Neuron (in vitro differentiated cells): ENCODE measurements at regions not wholly inside any gene's neighbourhood (a gene's known extent, or its start where the extent isn't known, plus 50 kb on each side); places are given as distances from the start of the nearest gene placed in this dataset.
"Not testable (repeated sequence)": the region's sequence is repeated elsewhere in the genome, so short reads cannot be mapped to it uniquely, and the experiment has no call there.

Source experiments
- H2AFZ ChIP-seq: one replicate; pipeline ENCODE4 v1.6.1; 2013; ENCODE audit warnings: low read depth, mild to moderate bottlenecking, inconsistent platforms, low read length, moderate library complexity
- H3K27me3 ChIP-seq: one replicate; pipeline ENCODE4 v1.6.1; 2013; ENCODE audit warnings: low read length; ENCODE audit not compliant: insufficient read depth
- H3K36me3 ChIP-seq: one replicate; pipeline ENCODE4 v1.6.1; 2013; ENCODE audit warnings: low read length; ENCODE audit not compliant: insufficient read depth
- H3K4me1 ChIP-seq: one replicate; pipeline ENCODE4 v1.6.1; 2013; ENCODE audit warnings: low read length; ENCODE audit not compliant: insufficient read depth
- H3K4me3 ChIP-seq: 2 replicates; pipeline ENCODE4 v1.5.1; 2013; ENCODE audit warnings: mild to moderate bottlenecking, low read length, moderate library complexity
- H3K9me3 ChIP-seq: one replicate; pipeline ENCODE4 v1.6.1; 2013; ENCODE audit warnings: low read length

GRCh38 chr17:33945646-33946546 lies 309.2 kb upstream of the CCL2 start:
- Histone ChIP-seq H3K9me3 (no peaks in the 10 kb centered on the region), H2AFZ (no peak overlapping the region), H3K4me3 (no peak overlapping the region), H3K36me3 (no peaks in the 10 kb centered on the region), H3K27me3 (no peaks in the 10 kb centered on the region), H3K4me1 (no peaks in the 10 kb centered on the region)

- Histone ChIP-seq H3K9me3 (no peaks in the 10 kb centered on the region), H3K27me3 (no peaks in the 10 kb centered on the region), H3K4me3 (no peak overlapping the region), H3K36me3 (no peaks in the 10 kb centered on the region), H2AFZ (no peak overlapping the region), H3K4me1 (no peaks in the 10 kb centered on the region)
Measured at GRCh38 chr17:33947762-33948161, 307.3 kb upstream of the CCL2 start.

- Histone ChIP-seq H3K27me3 (no peaks in the 10 kb centered on the region), H3K4me1 (no peaks in the 10 kb centered on the region), H3K4me3 (no peak overlapping the region), H3K36me3 (no peaks in the 10 kb centered on the region), H3K9me3 (no peaks in the 10 kb centered on the region), H2AFZ (no peak overlapping the region)
Measured at GRCh38 chr17:33948309-33948708, 306.8 kb upstream of the CCL2 start.

GRCh38 chr17:33949100-33949499 lies 306.0 kb upstream of the CCL2 start:
- Histone ChIP-seq H3K4me3 (no peak overlapping the region), H3K27me3 (no peaks in the 10 kb centered on the region), H3K4me1 (no peaks in the 10 kb centered on the region), H2AFZ (no peak overlapping the region), H3K9me3 (no peaks in the 10 kb centered on the region), H3K36me3 (no peaks in the 10 kb centered on the region)

DNA sequence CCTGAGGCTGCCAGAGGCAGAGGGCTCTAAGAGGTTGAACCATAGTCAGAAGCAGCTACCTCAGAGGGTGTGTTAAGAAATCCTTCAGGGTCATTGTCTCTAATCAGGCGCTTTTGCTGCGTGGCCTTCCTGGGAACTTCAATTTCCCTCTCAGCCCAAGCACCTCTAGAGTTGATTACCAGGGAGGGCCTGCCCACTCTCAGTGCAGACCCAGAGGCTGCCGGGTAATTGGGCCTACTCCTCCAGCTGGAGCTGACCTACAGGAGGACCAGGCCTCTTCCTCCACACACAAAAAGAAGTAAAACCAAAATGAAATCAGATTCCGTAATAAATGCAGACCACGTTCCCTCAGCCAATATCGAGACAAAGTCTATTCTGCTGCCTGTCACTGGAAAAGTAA lies 305.0 kb upstream of the CCL2 start:
- Histone ChIP-seq H3K36me3 (no peaks in the 10 kb centered on the region), H3K9me3 (no peaks in the 10 kb centered on the region), H2AFZ (no peak overlapping the region), H3K4me1 (no peaks in the 10 kb centered on the region), H3K27me3 (no peaks in the 10 kb centered on the region), H3K4me3 (no peak overlapping the region)

DNA sequence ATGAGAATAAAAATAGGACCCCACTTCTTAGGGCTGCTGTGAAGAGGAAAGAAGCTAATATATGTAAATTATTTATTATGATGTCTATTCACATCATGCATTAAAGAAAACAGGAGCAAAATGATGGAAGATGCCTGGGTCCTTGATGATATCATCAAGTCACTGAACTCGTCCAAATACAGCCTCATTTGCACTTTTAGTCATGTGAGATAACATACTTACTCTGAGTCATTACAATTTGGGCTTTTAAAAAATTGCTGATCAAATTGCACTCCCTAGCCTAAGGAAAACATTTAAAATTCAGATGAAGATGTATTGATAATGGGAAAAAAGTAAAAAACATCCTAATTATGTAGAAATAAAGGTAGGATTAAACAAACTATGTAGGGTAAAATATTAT lies 302.7 kb upstream of the CCL2 start:
- H2AFZ ChIP-seq, result no peak overlapping the region
- no peaks in the 10 kb centered on the region for H3K9me3 ChIP-seq
- no peak overlapping the region for H3K4me3 ChIP-seq
- H3K27me3 ChIP-seq, result no peaks in the 10 kb centered on the region
- H3K36me3 ChIP-seq, result no peaks in the 10 kb centered on the region
- H3K4me1 ChIP-seq, result no peaks in the 10 kb centered on the region

DNA sequence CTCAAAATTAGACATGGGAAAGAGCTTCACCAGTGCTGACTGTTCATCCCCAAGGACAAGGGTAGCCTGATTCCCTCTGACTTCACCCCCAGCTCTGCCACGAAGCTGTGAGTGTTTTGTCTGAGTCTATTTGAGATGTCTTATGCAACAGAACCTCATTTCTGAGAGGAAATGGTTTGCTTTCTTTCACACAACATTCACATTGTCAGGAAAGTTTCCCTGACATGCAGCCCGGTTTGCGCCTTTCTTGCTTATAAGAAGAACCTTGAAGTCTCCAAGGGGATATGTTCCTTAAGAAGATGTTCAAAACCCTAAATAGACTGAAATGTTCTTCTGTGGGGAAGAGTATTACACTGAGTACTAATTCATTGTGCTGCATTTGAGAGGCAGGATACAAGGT lies 300.5 kb upstream of the CCL2 start:
- H3K4me1 ChIP-seq, result no peaks in the 10 kb centered on the region
- H3K27me3 ChIP-seq, result no peaks in the 10 kb centered on the region
- H3K4me3 ChIP-seq, result no peak overlapping the region
- no peaks in the 10 kb centered on the region for H3K9me3 ChIP-seq
- H2AFZ ChIP-seq, result no peak overlapping the region
- no peaks in the 10 kb centered on the region for H3K36me3 ChIP-seq

DNA sequence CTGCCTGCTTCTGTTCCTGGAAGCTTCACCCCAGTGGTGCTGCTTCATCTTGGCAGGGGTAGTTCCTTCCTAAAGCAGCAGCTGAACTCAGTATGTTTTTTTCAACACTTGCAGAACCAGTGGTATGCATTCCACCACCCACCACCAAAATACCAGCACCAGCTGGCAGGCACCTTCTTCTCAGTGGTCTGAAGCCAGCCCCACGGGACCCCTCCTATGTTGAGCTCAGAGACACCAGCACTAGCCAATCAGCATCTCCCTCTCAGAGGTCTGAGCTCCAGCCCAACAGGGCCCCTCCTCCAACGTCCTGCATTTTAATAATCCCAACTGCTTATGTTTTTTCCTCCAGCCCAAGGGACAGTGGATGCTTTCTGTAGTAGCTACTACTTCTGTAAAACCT lies 299.6 kb upstream of the CCL2 start:
- no peaks in the 10 kb centered on the region for H3K27me3 ChIP-seq
- no peak overlapping the region for H2AFZ ChIP-seq
- H3K4me3 ChIP-seq, result no peak overlapping the region

GRCh38 chr17:33959098-33959497 lies 296.0 kb upstream of the CCL2 start:
- not testable (repeated sequence) for H3K4me3 ChIP-seq, H3K4me1 ChIP-seq, H3K36me3 ChIP-seq, H3K9me3 ChIP-seq, H2AFZ ChIP-seq, H3K27me3 ChIP-seq

More for the DNA sequence above, 299.6 kb upstream of the CCL2 start:
- Histone ChIP-seq H3K9me3 (no peaks in the 10 kb centered on the region), H3K36me3 (no peaks in the 10 kb centered on the region), H3K4me1 (no peaks in the 10 kb centered on the region)

GRCh38 chr17:33962857-33963655 lies 292.0 kb upstream of the CCL2 start:
- H3K4me3 ChIP-seq, result no peak overlapping the region
- no peaks in the 10 kb centered on the region for H3K9me3 ChIP-seq
- H3K36me3 ChIP-seq, result no peaks in the 10 kb centered on the region
- H2AFZ ChIP-seq, result no peak overlapping the region
- no peaks in the 10 kb centered on the region for H3K4me1 ChIP-seq
- no peaks in the 10 kb centered on the region for H3K27me3 ChIP-seq

DNA sequence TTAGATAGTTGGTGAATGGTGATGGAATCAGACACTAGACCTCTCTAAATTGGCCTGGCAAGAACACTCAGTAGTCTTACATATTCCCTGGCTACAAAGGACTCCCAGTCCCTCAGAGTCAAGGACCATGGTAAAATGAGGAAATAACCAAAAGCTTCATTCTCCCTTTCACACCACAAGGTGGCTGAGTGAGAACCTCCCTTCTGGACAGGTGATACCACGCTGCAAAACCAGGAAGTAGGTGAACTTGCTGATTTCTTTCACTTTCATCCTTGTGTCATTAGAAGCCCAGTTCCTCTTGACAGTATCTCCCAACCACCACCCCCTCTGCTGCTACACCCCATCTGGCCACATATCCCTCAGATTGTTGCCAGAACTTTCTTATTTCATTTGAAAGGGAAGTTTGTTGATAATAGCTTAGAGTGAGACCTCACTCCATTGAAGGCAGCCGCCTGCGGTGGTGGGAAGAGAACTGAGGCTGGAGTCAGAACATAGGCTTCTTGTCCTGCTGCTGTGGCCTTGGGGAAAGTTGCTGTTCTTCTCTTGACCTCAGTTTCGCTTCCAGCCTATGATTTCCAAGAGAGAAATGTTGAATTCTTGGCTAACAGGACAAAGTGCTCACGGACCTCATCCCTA lies 290.6 kb upstream of the CCL2 start:
- Histone ChIP-seq H3K27me3 (no peaks in the 10 kb centered on the region), H3K9me3 (no peaks in the 10 kb centered on the region), H2AFZ (no peak overlapping the region), H3K4me3 (no peak overlapping the region), H3K36me3 (no peaks in the 10 kb centered on the region), H3K4me1 (no peaks in the 10 kb centered on the region)

DNA sequence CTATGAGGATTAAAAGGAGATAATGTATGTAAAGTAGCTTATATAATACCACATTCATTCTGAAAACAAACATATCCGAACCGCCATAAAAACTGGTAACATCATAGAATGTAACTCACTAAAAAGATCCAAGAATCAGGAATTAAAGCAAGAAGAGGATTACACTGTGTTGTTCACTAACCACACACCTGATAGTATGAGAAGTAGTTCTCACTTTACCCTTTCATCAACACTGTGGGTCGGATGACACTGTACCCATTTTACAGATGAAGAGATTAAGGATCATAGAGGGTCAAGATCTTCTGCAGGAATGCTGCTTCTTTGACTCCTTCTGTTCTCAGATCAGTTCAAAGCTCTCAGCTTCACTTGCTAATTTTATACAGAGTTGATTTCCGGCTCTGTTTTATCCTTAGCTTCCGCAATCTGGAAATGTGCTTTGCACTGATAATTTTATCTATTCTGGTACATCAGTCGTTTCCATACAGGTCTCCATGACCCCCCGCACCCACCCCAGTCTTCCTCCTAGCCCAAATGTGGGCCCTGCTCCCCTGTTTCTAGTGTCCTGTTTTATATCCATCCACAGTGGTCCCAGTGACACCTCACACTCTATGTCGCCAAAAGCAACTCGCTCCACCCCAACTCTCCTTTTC lies 288.6 kb upstream of the CCL2 start:
- H2AFZ ChIP-seq, result no peak overlapping the region
- H3K4me3 ChIP-seq, result no peak overlapping the region
- no peaks in the 10 kb centered on the region for H3K27me3 ChIP-seq
- no peaks in the 10 kb centered on the region for H3K9me3 ChIP-seq
- H3K4me1 ChIP-seq, result no peaks in the 10 kb centered on the region
- H3K36me3 ChIP-seq, result no peaks in the 10 kb centered on the region
